Glutamatergic neuron (in vitro differentiated cells): ENCODE measurements at regions not wholly inside any gene's neighbourhood (a gene's known extent, or its start where the extent isn't known, plus 50 kb on each side); places are given as distances from the start of the nearest gene placed in this dataset.

Experiments used
- DNase-seq: peaks from one replicate; pipeline ENCODE4 v3.0.0; 2022
- H3K27ac Mint-ChIP-seq: one replicate; pipeline ENCODE4 v1.8.0; 2020; ENCODE audit warnings: mild to moderate bottlenecking, mixed read lengths, inconsistent platforms; ENCODE audit not compliant: unreplicated experiment
- H3K27me3 Mint-ChIP-seq: one replicate; pipeline ENCODE4 v1.8.0; 2020; ENCODE audit warnings: mild to moderate bottlenecking, moderate library complexity, mixed read lengths, inconsistent platforms; ENCODE audit not compliant: unreplicated experiment
- H3K36me3 Mint-ChIP-seq: one replicate; pipeline ENCODE4 v1.8.0; 2020; ENCODE audit warnings: mild to moderate bottlenecking, mixed read lengths, inconsistent platforms; ENCODE audit not compliant: unreplicated experiment
- H3K4me1 Mint-ChIP-seq: one replicate; pipeline ENCODE4 v1.8.0; 2020; ENCODE audit warnings: mild to moderate bottlenecking, low read depth, mixed read lengths, inconsistent platforms; ENCODE audit not compliant: unreplicated experiment
- H3K4me3 Mint-ChIP-seq: one replicate; pipeline ENCODE4 v1.8.0; 2020; ENCODE audit warnings: mild to moderate bottlenecking, mixed read lengths, inconsistent platforms; ENCODE audit not compliant: unreplicated experiment
- H3K9me3 Mint-ChIP-seq: one replicate; pipeline ENCODE4 v1.8.0; 2020; ENCODE audit warnings: mild to moderate bottlenecking, moderate library complexity, mixed read lengths, inconsistent platforms; ENCODE audit not compliant: unreplicated experiment
- TF ChIP-seq, protein P1 (sequence below): fragments of 200-600 bp; sonication (generic); IDR thresholded peaks from one replicate; pipeline ENCODE4 v1.5.0; 2021; ENCODE audit not compliant: partially characterized antibody, unreplicated experiment

DNA sequence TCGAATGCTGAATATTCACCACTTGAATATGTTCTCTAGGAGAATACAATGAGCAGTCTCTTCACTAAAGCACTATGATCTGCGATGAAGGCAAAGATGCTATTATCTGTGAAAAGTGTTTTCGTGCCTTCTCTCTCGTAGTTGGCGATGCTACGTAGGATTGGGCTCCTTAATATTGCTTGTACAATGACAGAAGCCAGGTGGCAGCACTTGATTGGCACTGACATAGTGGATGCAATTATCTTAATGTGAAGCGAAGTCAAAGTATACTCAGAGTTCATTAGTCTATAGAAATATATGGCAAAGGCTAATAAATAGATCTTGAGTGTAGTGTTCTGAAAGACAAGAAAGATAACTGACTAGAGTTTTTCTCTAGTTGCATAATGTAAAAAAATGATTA is 1135.7 kb upstream of the AGA start:
- TF ChIP-seq, protein P1, sequence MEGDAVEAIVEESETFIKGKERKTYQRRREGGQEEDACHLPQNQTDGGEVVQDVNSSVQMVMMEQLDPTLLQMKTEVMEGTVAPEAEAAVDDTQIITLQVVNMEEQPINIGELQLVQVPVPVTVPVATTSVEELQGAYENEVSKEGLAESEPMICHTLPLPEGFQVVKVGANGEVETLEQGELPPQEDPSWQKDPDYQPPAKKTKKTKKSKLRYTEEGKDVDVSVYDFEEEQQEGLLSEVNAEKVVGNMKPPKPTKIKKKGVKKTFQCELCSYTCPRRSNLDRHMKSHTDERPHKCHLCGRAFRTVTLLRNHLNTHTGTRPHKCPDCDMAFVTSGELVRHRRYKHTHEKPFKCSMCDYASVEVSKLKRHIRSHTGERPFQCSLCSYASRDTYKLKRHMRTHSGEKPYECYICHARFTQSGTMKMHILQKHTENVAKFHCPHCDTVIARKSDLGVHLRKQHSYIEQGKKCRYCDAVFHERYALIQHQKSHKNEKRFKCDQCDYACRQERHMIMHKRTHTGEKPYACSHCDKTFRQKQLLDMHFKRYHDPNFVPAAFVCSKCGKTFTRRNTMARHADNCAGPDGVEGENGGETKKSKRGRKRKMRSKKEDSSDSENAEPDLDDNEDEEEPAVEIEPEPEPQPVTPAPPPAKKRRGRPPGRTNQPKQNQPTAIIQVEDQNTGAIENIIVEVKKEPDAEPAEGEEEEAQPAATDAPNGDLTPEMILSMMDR: peak; percentile 21
- DNase-seq: no peak
- Mint-ChIP-seq H3K4me1 (no peaks in the 10 kb centered on the region), H3K27me3 (no peaks in the 10 kb centered on the region), H3K27ac (no peak overlapping the region), H3K36me3 (no peaks in the 10 kb centered on the region), H3K4me3 (no peak overlapping the region), H3K9me3 (no peaks in the 10 kb centered on the region)

DNA sequence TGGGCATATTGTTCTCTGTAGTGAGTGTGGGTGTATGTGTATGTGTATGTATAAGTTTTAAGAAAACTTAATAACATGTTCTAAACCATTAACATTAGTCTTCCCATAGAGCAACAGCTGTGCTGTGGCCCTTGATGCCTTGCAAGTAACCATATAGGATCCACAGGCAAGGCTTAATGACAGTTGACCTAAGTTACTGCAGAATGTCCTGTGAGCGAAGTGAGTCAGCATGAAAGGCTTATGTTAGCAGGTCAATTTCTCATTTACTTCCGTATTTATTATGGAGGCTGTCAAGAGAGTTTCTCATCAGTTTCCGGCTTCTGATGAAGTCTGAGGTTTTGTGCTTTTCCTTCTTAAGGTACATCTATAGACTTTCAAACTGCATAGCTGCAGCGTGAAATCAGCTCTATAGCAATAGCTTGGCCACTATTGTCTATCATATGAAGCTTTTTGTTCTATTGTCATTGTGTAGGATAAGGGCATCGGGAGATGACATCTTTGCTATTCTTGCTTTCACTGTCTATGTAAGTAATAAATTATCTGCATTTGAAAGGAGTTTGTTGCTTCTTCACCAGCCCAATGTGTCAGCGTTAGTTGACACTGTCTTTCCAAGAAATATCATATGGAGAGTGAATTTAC is 1153.4 kb upstream of the AGA start:
- Mint-ChIP-seq H3K9me3 (no peaks in the 10 kb centered on the region), H3K4me3 (no peak overlapping the region), H3K4me1 (no peaks in the 10 kb centered on the region), H3K27me3 (no peaks in the 10 kb centered on the region), H3K27ac (no peak overlapping the region), H3K36me3 (no peaks in the 10 kb centered on the region)
- TF ChIP-seq, protein P1: no peak
- DNase-seq: no peak

DNA sequence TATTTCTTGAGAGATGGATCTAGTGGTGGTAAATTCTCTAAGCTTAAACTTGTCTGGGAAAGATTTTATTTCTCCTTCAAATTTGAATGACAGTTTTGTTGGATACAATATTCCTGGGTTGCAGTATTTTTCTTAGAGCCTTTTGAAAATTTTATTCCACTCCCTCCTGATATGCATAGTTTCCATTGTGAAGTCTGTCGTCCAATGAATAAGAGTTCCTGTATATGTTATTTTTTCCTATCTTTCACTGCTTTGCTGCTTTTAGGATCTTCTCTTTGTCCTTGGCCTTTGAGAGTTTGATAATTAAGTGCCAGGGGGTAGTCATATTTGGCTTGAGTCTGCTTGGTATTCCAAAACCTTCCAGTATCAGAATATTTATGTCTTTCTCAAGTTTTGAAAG is 1156.4 kb upstream of the AGA start:
- Mint-ChIP-seq H3K27me3 (no peaks in the 10 kb centered on the region), H3K4me1 (no peaks in the 10 kb centered on the region), H3K4me3 (no peak overlapping the region), H3K27ac (no peak overlapping the region), H3K9me3 (no peaks in the 10 kb centered on the region), H3K36me3 (no peaks in the 10 kb centered on the region)
- TF ChIP-seq, protein P1: no peak
- DNase-seq: no peak

DNA sequence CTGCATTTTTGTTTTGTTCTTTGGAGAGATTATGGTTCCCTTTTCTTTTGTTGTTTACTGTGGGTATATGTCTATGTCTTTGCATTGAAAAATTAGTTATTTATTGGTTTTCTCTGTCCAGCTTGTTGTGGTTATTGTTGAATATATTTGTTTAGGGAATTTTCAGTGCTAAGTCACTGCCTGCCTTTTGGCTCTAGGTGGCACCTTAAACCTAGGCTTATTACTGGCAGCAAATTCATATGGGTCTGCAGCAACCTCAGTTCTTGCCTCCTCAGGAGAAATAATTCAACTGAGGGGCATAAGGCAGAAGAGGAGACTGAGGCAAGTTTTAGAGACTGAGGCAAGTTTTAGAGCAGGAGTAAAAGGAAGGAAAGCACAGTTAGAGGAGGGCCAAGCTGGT is 1157.3 kb upstream of the AGA start:
- TF ChIP-seq, protein P1: peak; percentile 10
- no peak overlapping the region for H3K4me3 Mint-ChIP-seq
- no peak for DNase-seq

DNA sequence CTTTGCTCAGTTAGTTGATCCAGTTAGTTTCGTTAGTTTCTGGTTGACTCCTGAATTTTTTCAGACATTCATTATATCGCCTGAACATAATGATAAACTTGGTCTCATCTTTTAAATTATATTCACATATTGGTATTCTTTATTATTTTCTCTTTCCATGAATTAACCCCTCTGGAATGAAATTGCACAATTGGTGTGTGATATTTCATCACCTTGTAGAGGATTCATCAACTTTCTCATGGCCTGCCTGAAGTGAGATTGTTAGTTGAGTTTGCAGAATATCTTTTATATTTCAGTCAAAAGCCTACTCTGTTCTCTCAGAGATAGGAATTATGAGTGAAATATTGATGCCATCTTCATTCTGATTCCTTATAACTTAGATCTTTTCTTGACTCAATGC is 1160.6 kb upstream of the AGA start:
- Mint-ChIP-seq H3K4me3 (no peak overlapping the region), H3K27ac (no peak overlapping the region), H3K4me1 (no peaks in the 10 kb centered on the region), H3K27me3 (no peaks in the 10 kb centered on the region), H3K36me3 (no peaks in the 10 kb centered on the region), H3K9me3 (no peaks in the 10 kb centered on the region)
- TF ChIP-seq, protein P1: no peak
- no peak for DNase-seq

More for the DNA sequence above, 1157.3 kb upstream of the AGA start:
- H3K9me3 Mint-ChIP-seq: no peaks in the 10 kb centered on the region
- H3K27me3 Mint-ChIP-seq: no peaks in the 10 kb centered on the region
- H3K36me3 Mint-ChIP-seq: no peaks in the 10 kb centered on the region
- no peaks in the 10 kb centered on the region for H3K4me1 Mint-ChIP-seq
- H3K27ac Mint-ChIP-seq: no peak overlapping the region
